GM19324 (cell line): ENCODE measurements at regions not wholly inside any gene's neighbourhood (a gene's known extent, or its start where the extent isn't known, plus 50 kb on each side); places are given as distances from the start of the nearest gene placed in this dataset.

Source experiments
- ATAC-seq: cut with Tn5 transposase; IDR thresholded peaks from one replicate; pipeline ENCODE4 v1.9.1; 2021; ENCODE audit warnings: mild to moderate bottlenecking, moderate library complexity; ENCODE audit not compliant: unreplicated experiment, low FRiP score

DNA sequence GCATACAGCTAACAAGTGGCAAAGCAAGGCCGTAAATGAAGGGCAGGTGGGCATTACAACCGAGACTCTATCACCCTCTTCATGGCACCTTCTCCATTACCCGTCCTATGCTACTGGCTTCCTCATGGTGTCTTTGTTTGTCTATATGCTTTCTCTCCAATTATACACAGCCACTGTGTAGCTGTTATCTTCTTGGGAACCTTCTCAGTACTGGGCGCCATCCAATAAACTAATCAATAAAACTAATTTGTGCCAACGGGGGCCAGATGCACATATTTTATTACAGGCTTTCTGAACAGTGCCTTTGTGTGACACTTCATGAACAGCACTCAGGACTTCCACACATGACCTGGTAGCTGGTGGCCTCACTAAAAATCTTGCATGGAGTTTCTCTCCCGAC is 149.8 kb upstream of the PCSK2 start:
- ATAC-seq = no peak

DNA sequence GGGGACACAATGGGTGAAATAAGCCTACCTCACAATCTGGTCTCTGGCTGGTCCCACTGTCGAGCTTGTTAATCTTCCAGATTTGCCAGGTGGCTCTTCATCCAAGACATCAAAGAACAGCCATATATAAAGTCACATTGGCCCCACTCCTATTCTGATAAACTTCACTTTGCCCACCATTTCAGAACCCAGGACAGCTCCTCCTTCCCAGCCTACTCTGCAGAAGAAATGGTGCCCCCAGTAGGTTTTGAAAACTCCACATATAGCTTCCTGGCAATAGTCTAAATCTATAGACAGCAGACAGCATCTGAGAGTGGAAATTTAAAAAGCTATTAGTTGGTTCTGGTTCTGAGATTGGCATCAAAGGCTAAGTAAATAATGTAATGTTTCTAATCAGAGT is 143.1 kb upstream of the PCSK2 start:
- ATAC-seq = no peak

DNA sequence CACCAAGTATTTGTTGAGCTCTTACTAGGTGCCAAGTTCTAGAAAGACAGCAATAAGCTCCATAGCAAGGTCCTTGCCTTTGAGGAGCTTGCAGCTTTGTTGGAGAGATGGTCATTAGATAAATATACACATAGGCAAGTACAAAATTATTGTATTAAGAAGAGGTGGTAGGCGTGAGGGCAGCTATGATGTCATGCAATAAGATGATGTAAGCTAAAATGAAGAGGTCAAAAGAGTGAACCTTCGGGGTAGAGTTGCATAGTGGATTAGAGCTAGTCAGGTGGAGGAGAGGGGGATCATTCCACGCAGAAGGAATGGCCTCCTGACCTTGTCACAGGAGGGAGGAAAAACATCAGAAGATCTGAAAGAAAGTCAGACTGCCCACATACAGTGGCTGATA is 141.9 kb upstream of the PCSK2 start:
- no peak for ATAC-seq

DNA sequence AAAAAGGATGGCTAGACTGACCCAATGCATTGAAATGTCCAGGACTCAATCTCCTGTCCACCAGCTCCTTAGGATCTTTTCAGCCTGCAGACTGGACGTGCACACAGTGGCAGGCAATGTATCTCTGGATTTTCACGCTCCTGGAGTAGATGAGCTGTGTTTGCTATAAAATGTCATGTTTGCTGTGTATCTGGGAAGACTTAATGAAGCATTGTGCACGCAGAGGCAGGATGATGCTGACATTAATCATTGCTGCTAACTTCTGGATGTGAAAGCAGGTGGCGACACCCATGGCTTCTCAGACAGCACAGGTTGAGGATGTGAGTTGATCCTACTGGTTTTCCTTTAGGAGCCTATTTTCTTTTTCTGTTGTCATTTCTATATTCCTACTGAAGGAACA is 133.1 kb upstream of the PCSK2 start:
- no peak for ATAC-seq

DNA sequence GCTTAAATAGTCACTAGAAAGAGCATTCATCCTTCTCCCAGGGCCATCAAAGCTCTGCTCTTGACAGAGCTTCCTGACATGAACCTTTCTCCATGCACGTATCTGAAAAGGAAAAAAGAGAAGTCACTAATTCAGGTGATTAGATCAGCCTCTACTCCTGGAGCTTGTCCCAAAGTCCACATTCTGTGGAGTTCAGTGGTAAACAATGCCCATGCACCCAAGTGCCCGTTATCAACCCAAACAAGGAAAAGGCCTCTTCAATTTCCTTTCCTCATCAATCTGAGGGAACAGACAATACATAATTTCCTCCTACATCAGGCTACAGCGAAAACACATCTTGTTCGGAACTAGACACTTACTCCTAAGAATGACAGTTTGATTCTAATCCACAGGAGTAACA is 129.2 kb upstream of the PCSK2 start:
- ATAC-seq = no peak

DNA sequence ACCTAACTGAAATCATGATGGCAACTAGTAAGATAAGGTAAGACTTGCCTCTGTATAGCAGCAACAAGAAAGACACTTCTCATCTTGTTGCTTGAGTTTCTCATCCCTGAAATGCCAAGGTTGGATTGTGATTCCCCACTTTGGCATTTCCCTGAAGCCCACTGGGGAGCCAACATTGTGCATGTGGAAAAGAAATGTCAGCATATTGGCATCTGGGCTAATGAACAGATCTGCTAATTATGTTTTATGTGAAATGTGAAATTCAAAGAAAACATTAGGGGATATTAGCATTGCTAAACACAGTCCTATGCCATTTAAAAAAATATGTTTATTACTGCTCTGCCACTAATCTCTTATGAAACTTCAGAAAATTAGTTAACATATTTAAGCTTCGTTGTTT is 126.3 kb upstream of the PCSK2 start:
- no peak for ATAC-seq

DNA sequence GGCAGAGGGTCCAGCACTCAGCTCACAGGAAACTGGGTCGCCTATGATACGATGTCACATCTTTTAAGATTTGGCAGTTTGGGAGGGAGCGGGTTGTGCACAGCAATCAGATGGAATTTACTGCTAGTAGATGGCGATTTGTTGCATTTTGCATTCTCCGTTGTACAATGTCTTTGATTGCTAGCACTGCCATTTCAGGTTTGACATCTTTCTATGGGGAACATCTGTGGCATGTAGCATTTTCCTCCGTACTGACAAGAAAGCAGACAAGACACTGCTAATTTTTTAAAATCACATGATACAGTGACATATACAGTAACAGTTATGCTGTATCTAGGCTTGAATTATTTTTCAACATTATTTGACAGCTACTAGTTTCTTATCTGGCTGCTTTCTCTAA is 119.7 kb upstream of the PCSK2 start:
- ATAC-seq = no peak

DNA sequence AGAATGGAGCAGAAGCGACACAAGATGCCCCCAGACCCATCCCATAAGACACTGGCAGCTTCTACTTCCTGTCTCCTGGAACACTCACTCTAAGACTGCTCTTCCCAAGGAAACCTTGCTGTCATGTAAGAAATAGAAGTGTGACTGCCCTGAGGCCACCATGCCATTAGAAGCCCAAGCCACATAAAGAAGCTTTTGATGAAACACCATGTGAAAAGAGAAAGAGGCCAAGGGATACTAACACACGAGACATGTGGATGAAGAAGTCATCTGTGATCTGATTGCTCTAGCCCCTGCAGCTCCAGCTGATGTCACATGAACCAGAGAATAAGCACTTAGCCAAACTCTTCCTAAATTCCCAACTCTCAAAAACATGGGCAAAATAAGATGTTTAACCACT is 117.9 kb upstream of the PCSK2 start:
- no peak for ATAC-seq

DNA sequence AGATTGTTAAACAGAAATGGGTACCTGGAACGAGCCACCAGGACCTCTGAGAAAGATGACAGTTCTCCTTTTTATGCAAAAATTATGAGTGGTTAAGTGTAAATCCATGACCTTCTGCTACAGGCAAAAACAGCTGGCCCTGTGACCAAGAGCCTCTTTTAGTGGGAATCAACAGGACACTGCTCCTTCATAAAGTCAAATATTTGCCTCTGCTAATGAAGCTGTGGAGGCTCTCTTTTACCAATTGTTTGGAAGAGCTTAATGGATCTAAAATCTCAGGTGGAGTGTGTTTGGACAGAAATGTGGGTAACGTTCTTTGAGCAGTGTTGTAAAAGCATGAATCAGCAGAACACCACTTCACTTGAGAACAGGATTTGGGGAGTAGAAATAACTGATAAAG is 117.5 kb upstream of the PCSK2 start:
- no peak for ATAC-seq

DNA sequence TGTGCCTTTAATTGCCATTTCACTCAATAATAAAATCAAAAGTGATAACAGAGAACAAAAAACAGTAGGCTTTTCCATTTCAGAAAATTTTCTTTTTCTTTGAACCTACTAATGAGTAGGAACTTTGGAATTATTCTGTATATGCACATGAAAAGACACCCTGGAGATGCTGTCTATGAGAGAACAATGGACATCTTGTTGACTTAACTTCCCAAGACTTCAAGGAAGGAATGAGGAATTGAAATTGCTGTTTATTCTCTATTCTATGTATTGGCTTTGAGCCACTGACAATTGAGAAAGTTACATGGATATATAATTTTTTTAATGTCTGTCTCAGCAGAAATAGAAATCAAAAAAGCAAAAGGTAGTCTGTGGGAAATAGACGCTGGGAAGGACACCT is 98.6 kb upstream of the PCSK2 start:
- ATAC-seq = no peak

DNA sequence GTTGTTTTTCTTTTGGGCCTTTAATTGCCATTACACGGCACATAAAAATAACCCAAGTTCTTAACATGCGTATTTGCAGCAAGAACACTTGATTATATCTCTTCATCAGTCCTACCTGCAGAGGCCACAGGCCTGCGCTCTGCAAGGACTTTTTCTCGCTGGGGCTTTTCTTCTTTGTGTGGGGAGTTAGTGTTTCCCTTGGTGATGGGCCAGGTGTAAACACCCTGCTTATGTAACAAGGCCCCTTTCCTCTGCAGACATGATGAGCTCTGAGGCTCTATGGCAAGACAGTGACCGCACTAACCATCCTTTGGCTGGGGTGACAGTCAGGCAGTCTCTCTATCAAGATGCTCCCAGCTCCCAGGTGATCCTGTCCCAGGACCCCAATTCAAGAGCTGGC is 97.8 kb upstream of the PCSK2 start:
- no peak for ATAC-seq

DNA sequence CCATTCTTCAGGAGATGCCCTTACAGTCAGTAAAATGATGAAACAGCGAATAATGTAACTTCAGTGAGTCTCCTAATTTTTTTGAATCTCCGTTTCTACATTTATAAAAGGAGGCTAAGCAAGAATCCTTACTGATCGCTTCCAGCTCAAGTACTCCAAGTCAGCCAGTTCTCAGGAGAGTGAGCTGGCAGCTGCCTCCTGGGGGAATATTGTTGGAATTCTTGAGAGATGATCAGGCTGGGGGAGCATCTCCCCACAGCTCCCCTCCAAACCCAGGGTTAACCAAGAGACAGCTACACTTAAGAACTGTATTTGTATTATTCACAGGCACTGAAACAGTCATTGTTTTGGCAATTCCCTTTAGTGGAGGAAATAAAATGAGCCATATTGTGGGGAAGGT is 89.1 kb upstream of the PCSK2 start:
- ATAC-seq = no peak

DNA sequence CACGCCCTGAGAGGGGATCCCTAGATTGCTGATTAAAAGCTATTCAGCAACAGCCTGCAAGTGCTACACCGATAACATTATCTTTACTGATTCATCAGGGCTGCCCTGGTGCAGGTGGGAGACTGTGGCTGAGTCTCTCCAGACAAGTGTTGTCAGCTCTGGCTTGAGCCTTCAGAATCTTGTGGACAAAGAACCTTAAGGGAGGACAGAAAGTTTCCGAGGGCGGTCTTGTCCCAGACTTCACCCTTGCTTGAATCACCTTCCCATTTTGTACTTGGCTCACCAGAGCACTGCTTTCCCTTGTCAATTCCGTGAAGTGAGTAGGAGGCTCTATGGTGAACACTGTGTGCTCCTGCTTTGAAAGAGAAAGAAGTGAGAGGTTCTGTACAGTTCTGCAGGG is 88.6 kb upstream of the PCSK2 start:
- no peak for ATAC-seq

DNA sequence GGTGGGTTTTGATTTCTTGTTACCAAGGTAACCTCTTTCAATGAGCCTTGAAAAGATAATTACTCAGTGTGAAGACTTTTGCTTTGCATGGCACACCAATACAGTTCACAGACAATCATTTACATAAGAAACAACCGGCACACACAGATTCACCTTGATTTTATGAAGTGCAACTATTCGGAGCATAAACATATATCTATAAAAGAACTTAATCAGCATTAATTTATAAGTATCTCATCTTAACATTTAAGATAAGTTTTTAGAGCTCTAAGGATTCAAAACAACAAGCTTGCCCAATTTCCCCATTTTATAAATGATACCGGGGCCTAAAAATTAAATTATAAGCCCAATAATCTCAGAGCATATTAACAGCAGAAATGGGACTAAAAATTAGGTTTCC is 85.9 kb upstream of the PCSK2 start:
- no peak for ATAC-seq

DNA sequence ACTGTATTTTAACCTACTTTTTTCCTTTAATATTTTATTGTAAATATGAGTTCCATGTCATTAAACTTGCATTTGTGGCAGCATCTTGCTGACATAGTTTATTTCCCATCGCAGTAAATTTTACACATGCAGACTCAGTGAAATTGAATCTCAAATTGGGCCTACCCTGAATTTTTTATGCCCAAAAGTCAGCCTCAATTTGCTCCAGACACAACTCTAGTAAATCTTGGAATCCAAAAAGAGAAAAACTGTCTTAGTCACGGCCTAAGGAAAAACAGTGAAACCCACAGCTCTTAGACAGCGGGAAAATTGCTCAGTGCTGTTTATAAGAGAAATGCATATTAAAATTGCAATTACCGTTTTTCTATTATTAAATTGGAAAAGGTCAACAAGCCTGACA is 85.3 kb upstream of the PCSK2 start:
- no peak for ATAC-seq

DNA sequence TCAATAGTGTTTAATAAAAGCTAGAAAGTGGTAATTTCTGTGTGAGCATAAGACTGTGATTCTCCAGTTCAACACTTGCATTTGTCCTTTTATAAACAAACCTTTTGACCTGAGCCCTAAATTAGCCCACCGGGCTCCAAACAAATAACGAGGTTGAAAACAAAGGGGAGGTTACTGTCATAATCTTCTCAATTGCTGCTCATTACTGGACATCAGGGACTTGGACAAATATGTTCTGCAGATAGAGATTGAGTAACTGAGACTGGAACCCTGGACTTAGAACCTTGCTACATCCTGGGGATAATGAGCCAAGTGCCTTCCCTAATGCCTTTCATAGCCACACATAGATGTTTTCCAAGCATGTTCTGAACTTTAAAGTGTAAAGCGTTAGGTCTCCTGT is 84.2 kb upstream of the PCSK2 start:
- no peak for ATAC-seq

DNA sequence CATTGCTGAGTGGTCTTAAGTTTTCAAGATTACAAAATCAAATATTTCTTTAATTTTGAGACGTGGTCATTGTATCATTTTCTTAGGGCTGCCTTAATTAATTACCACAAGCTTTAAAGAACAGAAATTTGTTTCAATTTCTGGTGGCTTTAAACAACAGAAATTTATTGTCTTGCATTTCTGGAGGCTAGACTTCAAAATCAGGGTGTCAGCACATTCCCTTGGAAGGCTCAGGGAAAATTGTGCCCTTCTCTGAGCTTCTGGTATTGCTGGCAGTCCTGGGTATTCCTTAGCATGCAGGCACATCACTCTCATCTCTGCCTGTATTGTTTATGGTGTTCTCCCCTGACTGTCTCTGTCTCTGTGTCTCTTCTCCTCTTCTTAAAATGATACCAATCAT is 76.0 kb upstream of the PCSK2 start:
- no peak for ATAC-seq

DNA sequence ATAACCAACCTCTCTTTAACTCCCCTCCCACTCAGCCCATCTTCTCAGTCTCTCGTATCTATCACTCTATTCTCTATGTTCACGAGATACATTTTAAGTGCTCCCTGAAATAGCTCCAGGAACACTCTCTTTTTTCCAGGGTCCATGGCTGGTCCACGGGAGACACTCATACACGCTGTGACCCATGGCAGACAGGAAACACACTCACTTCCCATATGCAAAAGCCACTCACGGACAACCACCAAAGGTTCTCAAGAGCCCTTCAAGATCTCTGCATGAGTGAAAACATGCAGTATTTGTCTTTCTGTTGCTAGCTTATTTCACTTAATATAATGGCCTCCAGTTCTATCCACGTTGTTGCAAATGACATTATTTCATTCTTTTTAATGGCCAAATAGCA is 71.4 kb upstream of the PCSK2 start:
- no peak for ATAC-seq

DNA sequence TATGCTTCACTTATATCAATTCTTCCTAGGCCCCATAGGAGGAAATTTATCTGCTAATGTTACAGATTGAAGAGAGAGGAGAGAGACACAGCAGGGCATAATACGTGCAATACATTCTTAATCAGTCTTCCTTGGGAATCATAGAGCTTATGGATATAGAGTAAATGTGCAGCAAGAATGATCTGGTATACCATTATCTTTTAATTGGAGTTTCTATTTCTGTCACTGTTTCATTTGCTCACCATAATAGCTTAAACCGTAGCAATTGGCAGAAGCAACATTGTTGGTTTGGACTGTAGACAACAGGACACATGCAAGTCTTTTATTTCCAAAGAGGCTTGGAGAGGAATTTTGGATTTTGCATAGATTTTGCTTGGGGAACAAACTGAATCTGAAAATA is 68.1 kb upstream of the PCSK2 start:
- no peak for ATAC-seq

DNA sequence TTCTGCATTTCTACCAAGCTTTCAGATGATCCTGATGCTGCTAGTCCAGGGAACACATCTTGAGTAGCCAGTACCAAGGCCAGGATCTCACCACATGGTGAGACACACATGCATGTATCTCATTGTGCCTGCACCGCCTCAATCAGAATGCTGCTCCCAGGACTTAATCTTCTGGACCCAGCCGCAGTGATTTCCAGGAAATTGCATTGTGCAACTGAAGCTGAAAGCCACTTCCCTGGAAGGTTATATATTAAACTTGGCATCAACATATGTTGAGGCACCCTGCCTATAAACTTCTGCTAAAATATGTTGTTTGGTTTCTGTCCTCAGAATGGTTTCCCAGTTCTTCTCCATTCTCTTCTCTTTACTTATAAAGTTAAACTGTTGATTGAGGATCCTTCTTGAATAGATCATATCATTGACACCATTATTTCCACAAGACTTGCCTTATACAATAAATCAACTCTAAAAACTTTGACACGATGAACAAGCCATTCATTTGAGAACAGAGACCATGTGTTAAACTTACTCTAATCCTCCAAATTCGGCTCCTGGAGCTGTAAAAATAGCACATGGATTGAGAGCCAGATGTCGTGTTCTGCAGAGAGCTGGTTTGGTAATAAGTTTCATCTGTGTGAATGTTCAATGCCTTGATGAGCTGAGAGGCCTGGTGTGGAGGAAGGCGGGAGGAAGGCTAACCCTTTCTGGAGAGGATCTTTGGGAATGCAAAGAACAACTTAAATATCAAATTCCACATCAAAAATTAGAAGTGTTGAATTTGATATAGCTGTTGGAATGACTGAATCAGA is 65.0 kb upstream of the PCSK2 start:
- no peak for ATAC-seq

DNA sequence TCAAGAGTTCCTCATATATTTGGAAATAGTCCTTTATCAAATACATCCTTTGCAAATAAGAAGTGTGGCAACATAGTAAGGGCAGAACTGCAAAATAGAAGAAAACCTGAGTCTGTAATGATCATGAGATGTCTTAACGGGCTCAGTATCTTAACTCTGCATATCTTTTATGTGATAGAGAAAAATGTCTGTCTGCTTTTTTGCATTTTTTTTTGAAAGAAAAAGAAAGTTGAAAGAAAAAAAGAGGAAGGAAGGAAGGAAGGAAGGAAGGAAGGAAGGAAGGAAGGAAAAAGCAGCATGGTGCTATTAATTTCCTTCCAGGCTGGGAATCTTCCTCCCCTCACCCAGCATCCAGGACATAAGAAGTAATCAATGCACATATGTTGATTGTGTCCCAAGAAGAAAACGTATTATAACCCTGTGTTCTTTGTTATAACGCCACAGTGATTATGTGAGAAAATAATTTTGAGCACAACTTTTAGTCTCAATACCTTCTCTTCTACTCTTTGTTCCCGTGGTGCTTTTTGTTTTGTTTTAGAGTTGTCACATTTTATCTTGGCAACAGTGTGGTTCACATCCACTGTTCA is 58.7 kb upstream of the PCSK2 start:
- ATAC-seq = no peak

DNA sequence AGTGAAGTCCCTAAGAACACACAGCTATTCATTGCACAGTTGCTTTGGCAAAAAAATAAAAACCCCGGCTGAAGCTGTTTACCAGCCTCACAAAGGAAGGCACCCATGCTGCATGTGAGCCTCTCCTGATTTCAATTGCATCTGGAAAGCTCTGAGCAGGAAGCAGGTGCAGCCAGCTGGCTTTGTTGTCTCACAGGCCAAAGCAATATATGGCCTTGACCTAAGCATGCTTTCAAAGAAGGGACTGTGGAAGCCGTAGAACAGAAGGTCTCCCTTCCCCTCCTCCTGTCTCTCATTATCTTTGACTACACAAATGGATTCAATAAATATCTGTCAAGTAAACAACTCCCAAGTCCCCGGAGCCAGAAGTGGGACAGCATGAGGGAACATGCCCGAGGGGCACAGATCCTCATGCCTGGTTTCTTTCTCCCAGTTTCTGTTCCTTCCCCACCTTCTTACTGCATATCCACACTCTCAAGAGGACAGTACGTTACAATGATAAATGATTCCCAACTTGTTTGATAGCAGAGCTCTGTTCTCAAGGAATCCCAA is 57.2 kb upstream of the PCSK2 start:
- ATAC-seq = no peak
